Karpas-422 (cell line): ENCODE measurements at regions not wholly inside any gene's neighbourhood (a gene's known extent, or its start where the extent isn't known, plus 50 kb on each side); places are given as distances from the start of the nearest gene placed in this dataset.

Experiments
- DNase-seq: peaks from one replicate; pipeline ENCODE4 v3.0.0-alpha.2; 2015
- H2AFZ ChIP-seq: fragments of 200-600 bp; sonication (generic); 2 replicates; pipeline ENCODE4 v1.6.1; 2014; ENCODE audit warnings: antibody characterized with exemption, low read length, mixed read lengths
- H3K27ac ChIP-seq: fragments of 200-600 bp; sonication (generic); 2 replicates; pipeline ENCODE4 v1.5.1; 2014; ENCODE audit warnings: mild to moderate bottlenecking, low read length, moderate library complexity
- H3K27me3 ChIP-seq: fragments of 200-600 bp; sonication (generic); 2 replicates; pipeline ENCODE4 v1.6.1; 2014; ENCODE audit warnings: low read length, mixed read lengths
- H3K36me3 ChIP-seq: fragments of 200-600 bp; sonication (generic); 2 replicates; pipeline ENCODE4 v1.6.1; 2014; ENCODE audit warnings: low read length, mixed read lengths; ENCODE audit not compliant: insufficient read depth
- H3K4me1 ChIP-seq: fragments of 200-600 bp; sonication (generic); 2 replicates; pipeline ENCODE4 v1.6.1; 2014; ENCODE audit warnings: mild to moderate bottlenecking, low read length, mixed read lengths
- H3K4me2 ChIP-seq: fragments of 200-600 bp; sonication (generic); 2 replicates; pipeline ENCODE4 v1.6.1; 2014; ENCODE audit warnings: low read length, low read depth, mild to moderate bottlenecking; ENCODE audit not compliant: poor library complexity, severe bottlenecking
- H3K4me3 ChIP-seq: fragments of 200-600 bp; sonication (generic); 2 replicates; pipeline ENCODE4 v1.5.1; 2014; ENCODE audit warnings: mild to moderate bottlenecking, antibody characterized with exemption, low read length, mixed read lengths
- H3K79me2 ChIP-seq: fragments of 200-600 bp; sonication (generic); 2 replicates; pipeline ENCODE4 v1.6.1; 2014; ENCODE audit warnings: mild to moderate bottlenecking, low read length, mixed read lengths
- H3K9ac ChIP-seq: fragments of 200-600 bp; sonication (generic); 2 replicates; pipeline ENCODE4 v1.6.0; 2014; ENCODE audit warnings: low read length
- H3K9me2 ChIP-seq: fragments of 200-600 bp; sonication (generic), shearing (Covaris generic); replicated peaks from 2 replicates; pipeline ENCODE4 v1.6.0; 2014; ENCODE audit warnings: mild to moderate bottlenecking, low read length, moderate library complexity; ENCODE audit not compliant: insufficient read depth
- H3K9me3 ChIP-seq: fragments of 300-700, 200-600 bp; sonication (generic); 2 replicates; pipeline ENCODE4 v1.6.1; 2014; ENCODE audit warnings: low read length, mixed read lengths
- H4K20me1 ChIP-seq: fragments of 200-600 bp; sonication (generic); 2 replicates; pipeline ENCODE4 v1.6.1; 2014; ENCODE audit warnings: mild to moderate bottlenecking, antibody characterized with exemption, low read length, low read depth; ENCODE audit not compliant: insufficient read depth

GRCh38 chr2:71773218-71773617 lies 319.9 kb downstream of the DYSF start:
- no peaks in the 10 kb centered on the region for H3K4me1 ChIP-seq
- H3K79me2 ChIP-seq, result no peaks in the 10 kb centered on the region
- peaks cover 14% of the 10 kb centered on the region for H3K9me3 ChIP-seq
- H3K4me3 ChIP-seq, result no peak overlapping the region
- no peak overlapping the region for H3K27ac ChIP-seq
- no peak for DNase-seq
- H2AFZ ChIP-seq, result no peak overlapping the region
- H4K20me1 ChIP-seq, result no peaks in the 10 kb centered on the region; the same call in 1 of the 2 replicates
- H3K4me2 ChIP-seq, result no peak overlapping the region
- no peaks in the 10 kb centered on the region for H3K36me3 ChIP-seq
- no peaks in the 10 kb centered on the region for H3K27me3 ChIP-seq
- no peak overlapping the region for H3K9ac ChIP-seq
- H3K9me2 ChIP-seq, result no peaks in the 10 kb centered on the region

- no peak overlapping the region for H3K4me2 ChIP-seq
- H3K27ac ChIP-seq, result no peak overlapping the region
- no peak overlapping the region for H3K9ac ChIP-seq
- H3K9me3 ChIP-seq, result peaks cover 14% of the 10 kb centered on the region
- H4K20me1 ChIP-seq, result no peaks in the 10 kb centered on the region; the same call in 1 of the 2 replicates
- H3K4me1 ChIP-seq, result no peaks in the 10 kb centered on the region
- no peak overlapping the region for H2AFZ ChIP-seq
- DNase-seq, result no peak
- no peaks in the 10 kb centered on the region for H3K36me3 ChIP-seq
- H3K4me3 ChIP-seq, result no peak overlapping the region
- H3K9me2 ChIP-seq, result no peaks in the 10 kb centered on the region
- H3K79me2 ChIP-seq, result no peaks in the 10 kb centered on the region
- no peaks in the 10 kb centered on the region for H3K27me3 ChIP-seq
Observed at GRCh38 chr2:71772510-71773172, 319.3 kb downstream of the DYSF start.

GRCh38 chr2:71767663-71768062 lies 314.3 kb downstream of the DYSF start:
- Histone ChIP-seq H4K20me1 (no peaks in the 10 kb centered on the region), H3K9me3 (peaks cover 14% of the 10 kb centered on the region), H3K27me3 (0 out of 2 replicates have a peak, but pooled peaks cover 3% of the 10 kb centered on the region), H2AFZ (no peak overlapping the region), H3K9ac (no peak overlapping the region), H3K4me3 (no peak overlapping the region), H3K4me2 (no peak overlapping the region), H3K4me1 (no peaks in the 10 kb centered on the region), H3K9me2 (no peaks in the 10 kb centered on the region), H3K79me2 (no peaks in the 10 kb centered on the region), H3K36me3 (no peaks in the 10 kb centered on the region), H3K27ac (no peak overlapping the region)
- DNase-seq, result no peak

- H4K20me1 ChIP-seq, result no peaks in the 10 kb centered on the region
- no peak overlapping the region for H3K27ac ChIP-seq
- DNase-seq, result no peak
- H3K9me3 ChIP-seq, result no peaks in the 10 kb centered on the region
- H3K4me3 ChIP-seq, result no peak overlapping the region
- H3K36me3 ChIP-seq, result no peaks in the 10 kb centered on the region
- no peaks in the 10 kb centered on the region for H3K4me1 ChIP-seq
- no peak overlapping the region for H3K9ac ChIP-seq
- no peak overlapping the region for H3K4me2 ChIP-seq
- H2AFZ ChIP-seq, result no peak overlapping the region
- H3K79me2 ChIP-seq, result no peaks in the 10 kb centered on the region
- no peaks in the 10 kb centered on the region for H3K27me3 ChIP-seq
- H3K9me2 ChIP-seq, result no peaks in the 10 kb centered on the region
Observed at GRCh38 chr2:71759060-71759459, 305.7 kb downstream of the DYSF start.

- Histone ChIP-seq H3K36me3 (no peaks in the 10 kb centered on the region), H3K4me3 (no peak overlapping the region), H3K27ac (no peak overlapping the region), H3K4me2 (no peak overlapping the region), H2AFZ (no peak overlapping the region), H3K9ac (no peak overlapping the region), H3K79me2 (no peaks in the 10 kb centered on the region), H3K27me3 (no peaks in the 10 kb centered on the region), H3K4me1 (no peaks in the 10 kb centered on the region), H3K9me2 (no peaks in the 10 kb centered on the region), H4K20me1 (no peaks in the 10 kb centered on the region), H3K9me3 (no peaks in the 10 kb centered on the region)
- no peak for DNase-seq
Observed at GRCh38 chr2:71757351-71757750, 304.0 kb downstream of the DYSF start.

GRCh38 chr2:71756280-71756906 lies 303.0 kb downstream of the DYSF start:
- Histone ChIP-seq H3K27me3 (no peaks in the 10 kb centered on the region), H3K4me3 (no peak overlapping the region), H3K27ac (no peak overlapping the region), H3K4me1 (no peaks in the 10 kb centered on the region), H3K9me2 (no peaks in the 10 kb centered on the region), H3K4me2 (no peak overlapping the region), H4K20me1 (no peaks in the 10 kb centered on the region), H3K36me3 (no peaks in the 10 kb centered on the region), H2AFZ (no peak overlapping the region), H3K9ac (no peak overlapping the region), H3K9me3 (no peaks in the 10 kb centered on the region), H3K79me2 (no peaks in the 10 kb centered on the region)
- no peak for DNase-seq

GRCh38 chr2:71751590-71751989 lies 298.2 kb downstream of the DYSF start:
- Histone ChIP-seq H4K20me1 (no peaks in the 10 kb centered on the region), H3K4me1 (no peaks in the 10 kb centered on the region), H3K4me2 (no peak overlapping the region), H3K36me3 (no peaks in the 10 kb centered on the region), H2AFZ (no peak overlapping the region), H3K9ac (no peak overlapping the region), H3K27ac (no peak overlapping the region), H3K9me2 (no peaks in the 10 kb centered on the region), H3K4me3 (no peak overlapping the region), H3K27me3 (no peaks in the 10 kb centered on the region), H3K79me2 (no peaks in the 10 kb centered on the region), H3K9me3 (no peaks in the 10 kb centered on the region)
- no peak for DNase-seq

GRCh38 chr2:71749671-71750101 lies 296.3 kb downstream of the DYSF start:
- H3K79me2 ChIP-seq, result no peaks in the 10 kb centered on the region
- H3K4me3 ChIP-seq, result no peak overlapping the region
- no peak overlapping the region for H2AFZ ChIP-seq
- no peaks in the 10 kb centered on the region for H3K9me3 ChIP-seq
- no peak overlapping the region for H3K27ac ChIP-seq
- no peak overlapping the region for H3K4me2 ChIP-seq
- no peaks in the 10 kb centered on the region for H3K9me2 ChIP-seq
- no peaks in the 10 kb centered on the region for H4K20me1 ChIP-seq
- no peak overlapping the region for H3K9ac ChIP-seq
- H3K36me3 ChIP-seq, result no peaks in the 10 kb centered on the region
- no peaks in the 10 kb centered on the region for H3K4me1 ChIP-seq
- no peaks in the 10 kb centered on the region for H3K27me3 ChIP-seq
- DNase-seq, result no peak
